Right atrium auricular region (tissue), 2 donors: ENCODE measurements at regions not wholly inside any gene's neighbourhood (a gene's known extent, or its start where the extent isn't known, plus 50 kb on each side); places are given as distances from the start of the nearest gene placed in this dataset.

Experiments
- DNase-seq: peaks from one replicate; pipeline ENCODE4 v3.0.0-alpha.2; 2019; ENCODE audit warnings: low spot score
- H3K27ac ChIP-seq, 2 donors: fragments of 200-600 bp; sonication (generic); 1 replicate in 1 of 2; 2 replicates in 1 of 2; pipeline ENCODE4 v1.5.1; 2016 to 2019
- H3K27me3 ChIP-seq, 2 donors: fragments of 200-600 bp; sonication (generic); one replicate each; pipeline versions ENCODE4 v1.5.1 to v1.6.0; 2017 to 2019
- H3K36me3 ChIP-seq: fragments of 200-600 bp; sonication (generic); one replicate; pipeline ENCODE4 v1.5.1; 2016
- H3K4me1 ChIP-seq, 2 donors: fragments of 200-600 bp; sonication (generic); one replicate each; pipeline versions ENCODE4 v1.5.1 to v1.6.0; 2017 to 2019
- H3K4me3 ChIP-seq, 2 donors: fragments of 200-600 bp; sonication (generic); 1 replicate in 1 of 2; 2 replicates in 1 of 2; pipeline ENCODE4 v1.5.1; 2017 to 2019; ENCODE audit warnings: mild to moderate bottlenecking in 1 of 2, moderate library complexity in 1 of 2
- H3K9me3 ChIP-seq, 2 donors: fragments of 200-600 bp; sonication (generic); one replicate each; pipeline ENCODE4 v1.5.1; 2019
- TF ChIP-seq, protein P1 (sequence below), 2 donors: fragments of 200-600 bp; sonication (generic); IDR thresholded peaks; one replicate each; pipeline ENCODE4 v1.5.1; 2019; ENCODE audit warnings: antibody characterized with exemption in 2 of 2

GRCh38 chr1:47694011-47694890, 256.4 kb downstream of the FOXD2 start:
- Histone ChIP-seq H3K27ac (no peak overlapping the region), H3K9me3 (no peaks in the 10 kb centered on the region), H3K36me3 (no peaks in the 10 kb centered on the region), H3K27me3 (no peaks in the 10 kb centered on the region), H3K4me1 (no peaks in the 10 kb centered on the region), H3K4me3 (no peak overlapping the region)
- peak; percentile 43 for DNase-seq
- TF ChIP-seq, protein P1, sequence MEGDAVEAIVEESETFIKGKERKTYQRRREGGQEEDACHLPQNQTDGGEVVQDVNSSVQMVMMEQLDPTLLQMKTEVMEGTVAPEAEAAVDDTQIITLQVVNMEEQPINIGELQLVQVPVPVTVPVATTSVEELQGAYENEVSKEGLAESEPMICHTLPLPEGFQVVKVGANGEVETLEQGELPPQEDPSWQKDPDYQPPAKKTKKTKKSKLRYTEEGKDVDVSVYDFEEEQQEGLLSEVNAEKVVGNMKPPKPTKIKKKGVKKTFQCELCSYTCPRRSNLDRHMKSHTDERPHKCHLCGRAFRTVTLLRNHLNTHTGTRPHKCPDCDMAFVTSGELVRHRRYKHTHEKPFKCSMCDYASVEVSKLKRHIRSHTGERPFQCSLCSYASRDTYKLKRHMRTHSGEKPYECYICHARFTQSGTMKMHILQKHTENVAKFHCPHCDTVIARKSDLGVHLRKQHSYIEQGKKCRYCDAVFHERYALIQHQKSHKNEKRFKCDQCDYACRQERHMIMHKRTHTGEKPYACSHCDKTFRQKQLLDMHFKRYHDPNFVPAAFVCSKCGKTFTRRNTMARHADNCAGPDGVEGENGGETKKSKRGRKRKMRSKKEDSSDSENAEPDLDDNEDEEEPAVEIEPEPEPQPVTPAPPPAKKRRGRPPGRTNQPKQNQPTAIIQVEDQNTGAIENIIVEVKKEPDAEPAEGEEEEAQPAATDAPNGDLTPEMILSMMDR (IDR thresholded peaks at IDR 0.05), result no peak

GRCh38 chr1:47696404-47696736, 258.5 kb downstream of the FOXD2 start:
- no peak for DNase-seq
- TF ChIP-seq, protein P1 (IDR thresholded peaks at IDR 0.05), result no peak
- no peaks in the 10 kb centered on the region for H3K27me3 ChIP-seq

DNA sequence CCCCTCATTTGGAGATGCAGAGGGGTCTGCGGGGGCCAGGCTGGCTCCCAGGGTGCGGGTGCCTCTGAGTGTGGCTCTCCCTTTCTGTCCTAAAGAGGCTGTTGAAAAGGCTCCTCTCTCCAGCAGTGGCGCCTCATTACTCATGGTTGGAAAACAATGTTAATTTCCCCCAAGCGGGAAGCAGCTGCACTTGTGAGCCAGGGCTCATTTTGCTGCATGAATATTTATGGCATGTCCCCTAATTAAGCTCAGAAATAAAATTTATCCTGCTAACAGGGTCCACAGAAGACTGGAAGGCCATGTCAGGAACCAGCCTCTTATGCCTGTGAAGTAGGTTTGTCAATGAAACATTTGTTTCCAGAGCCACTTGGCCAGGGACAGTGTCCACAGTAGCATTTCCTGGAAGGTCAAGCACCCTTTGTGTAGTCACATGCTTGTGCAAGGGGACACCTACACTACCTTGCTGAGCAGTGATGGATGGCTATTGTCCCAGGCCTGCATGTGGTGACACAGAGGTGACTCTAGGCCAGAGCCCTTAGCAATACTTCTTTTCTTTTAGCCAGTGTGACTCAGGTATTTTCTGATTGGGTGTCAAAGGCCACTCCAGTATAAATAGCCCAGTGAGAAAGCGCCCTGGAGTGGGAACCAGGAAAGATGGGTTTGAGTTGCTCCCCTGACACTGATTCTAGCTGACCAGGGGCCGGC, 259.0 kb downstream of the FOXD2 start:
- Histone ChIP-seq H3K4me3 (no peak overlapping the region), H3K4me1 (no peaks in the 10 kb centered on the region), H3K27me3 (no peaks in the 10 kb centered on the region), H3K36me3 (no peaks in the 10 kb centered on the region), H3K9me3 (no peaks in the 10 kb centered on the region), H3K27ac (no peak overlapping the region)
- no peak for DNase-seq
- TF ChIP-seq, protein P1 (IDR thresholded peaks at IDR 0.05), result no peak

More at GRCh38 chr1:47696404-47696736, 258.5 kb downstream of the FOXD2 start:
- H3K27ac ChIP-seq, result no peak overlapping the region
- H3K9me3 ChIP-seq, result no peaks in the 10 kb centered on the region
- no peaks in the 10 kb centered on the region for H3K36me3 ChIP-seq
- H3K4me1 ChIP-seq, result no peaks in the 10 kb centered on the region
- no peak overlapping the region for H3K4me3 ChIP-seq

DNA sequence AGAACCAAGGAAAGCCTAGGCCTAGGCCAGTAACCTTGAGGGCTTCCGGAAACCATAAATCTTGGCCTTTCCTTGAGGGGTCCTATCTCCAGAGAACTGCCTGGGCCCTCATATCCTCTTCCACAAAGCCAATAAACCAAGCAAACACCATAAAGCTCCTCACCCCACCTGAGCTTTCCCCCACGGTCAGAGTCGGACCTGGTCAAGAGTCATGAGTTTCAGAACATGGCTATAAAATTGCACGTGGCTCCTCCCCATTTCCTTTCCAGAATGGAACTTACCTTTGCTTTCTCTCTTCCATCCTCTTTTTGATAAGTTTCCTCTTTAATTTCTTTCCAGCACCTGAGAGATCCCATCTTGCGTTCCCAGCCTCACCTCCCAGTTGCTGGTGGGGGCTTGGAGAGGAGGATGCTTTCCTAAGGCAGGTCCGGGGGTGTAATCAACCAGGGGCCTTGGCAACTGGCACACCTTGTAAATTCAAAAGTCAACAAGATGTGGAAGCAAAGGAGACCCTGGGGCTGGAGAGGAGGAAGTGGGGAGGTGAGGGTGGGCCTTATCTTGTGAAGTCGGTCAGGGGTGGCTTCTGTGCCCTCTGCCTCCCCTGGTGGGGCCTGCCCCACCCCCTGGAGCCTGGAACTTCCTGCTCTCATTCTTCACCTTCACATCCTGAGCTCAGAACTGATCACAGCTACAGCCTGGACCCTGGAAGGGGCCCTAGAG, 259.9 kb downstream of the FOXD2 start:
- DNase-seq, result no peak

GRCh38 chr1:47699492-47700235, 261.8 kb downstream of the FOXD2 start:
- TF ChIP-seq, protein P1 (IDR thresholded peaks at IDR 0.05), result no peak
- Histone ChIP-seq H3K4me1 (no peaks in the 10 kb centered on the region), H3K27ac (no peak overlapping the region), H3K4me3 (no peak overlapping the region), H3K9me3 (no peaks in the 10 kb centered on the region), H3K36me3 (no peaks in the 10 kb centered on the region), H3K27me3 (no peaks in the 10 kb centered on the region)
- no peak for DNase-seq

More for the DNA sequence above, 259.9 kb downstream of the FOXD2 start:
- Histone ChIP-seq H3K36me3 (no peaks in the 10 kb centered on the region), H3K4me3 (no peak overlapping the region), H3K27me3 (no peaks in the 10 kb centered on the region), H3K27ac (no peak overlapping the region), H3K4me1 (no peaks in the 10 kb centered on the region), H3K9me3 (no peaks in the 10 kb centered on the region)
- TF ChIP-seq, protein P1 (IDR thresholded peaks at IDR 0.05), result no peak
